K562 (cell line): ENCODE measurements at regions not wholly inside any gene's neighbourhood (a gene's known extent, or its start where the extent isn't known, plus 50 kb on each side); places are given as distances from the start of the nearest gene placed in this dataset.

Experiments used
- ATAC-seq: fragments of 200-7000 bp; cut with Tn5 transposase; 3 replicates; pipeline ENCODE4 v1.9.1; 2020; ENCODE audit warnings: moderate library complexity
- BruUV-seq: library from RNA; stranded (reverse); fragments of 400-500 nt; replicated peaks from 2 replicates; lab custom pipeline; 2021; lab: Mats Ljungman, UMichigan
- CTCF ChIA-PET: fragments of 300-600 bp; formaldehyde crosslinking; extraction: SDS; loops from one replicate; lab custom pipeline; 2021; ENCODE audit warnings: low intra/inter-chr PET ratio; lab: Yijun Ruan, JAX
- POLR2A ChIA-PET: fragments of 300-600, 350-650 bp; sonication (Branson Sonifier 250); formaldehyde crosslinking; extraction: SDS; loops from one replicate; lab custom pipeline; 2021; ENCODE audit warnings: antibody characterized with exemption, inconsistent platforms; lab: Yijun Ruan, JAX
- DNase-seq, 4 experiments: peaks; one replicate each; pipeline versions ENCODE4 v3.0.0 to v3.0.0-alpha.2; 2011 to 2018; ENCODE audit warnings: low spot score in 3 of 4, mixed read lengths in 3 of 4; ENCODE audit errors: extremely low read depth in 1 of 4
- FAIRE-seq: peaks from 2 replicates; lab custom pipeline; 2011; peaks lifted over from hg19 to GRCh38; lab: Jason Lieb, UNC
- H2AFZ ChIP-seq: 2 replicates; pipeline ENCODE4 v1.6.0; 2011; ENCODE audit warnings: low read depth, low read length, control low read depth, inconsistent platforms
- H3K27ac ChIP-seq: fragments of 200-600 bp; 3 replicates; pipeline ENCODE4 v1.8.0; 2011; ENCODE audit warnings: low read depth, mild to moderate bottlenecking, control low read depth, inconsistent platforms, low read length, moderate library complexity, mixed read lengths; ENCODE audit errors: extremely low read depth
- H3K27me3 ChIP-seq, 2 experiments: fragments of 300-600 bp in 1 of 2; 2 replicates in 1 of 2; 3 replicates in 1 of 2; pipeline versions ENCODE4 v1.6.0 to v1.8.0; 2011; ENCODE audit warnings: inconsistent platforms in 2 of 2, low read length in 2 of 2, mild to moderate bottlenecking in 1 of 2, mixed read lengths in 1 of 2, moderate library complexity in 1 of 2; ENCODE audit not compliant: control insufficient read depth in 2 of 2, insufficient read depth in 2 of 2
- H3K36me3 ChIP-seq: fragments of 300-600 bp; 3 replicates; pipeline ENCODE4 v1.8.0; 2011; ENCODE audit warnings: mild to moderate bottlenecking, low read length, inconsistent platforms; ENCODE audit not compliant: control insufficient read depth, insufficient read depth
- H3K4me1 ChIP-seq, 2 experiments: fragments of 200-600 bp in 1 of 2; replicated peaks in 1 of 2; 2 replicates in 1 of 2; 3 replicates in 1 of 2; pipeline versions ENCODE4 v1.5.1 to v1.8.0; 2011; ENCODE audit warnings: inconsistent platforms in 2 of 2, low read length in 2 of 2, mild to moderate bottlenecking in 1 of 2, mixed read lengths in 1 of 2, moderate library complexity in 1 of 2; ENCODE audit not compliant: control insufficient read depth in 2 of 2, insufficient read depth in 2 of 2
- H3K4me2 ChIP-seq: 2 replicates; pipeline ENCODE4 v1.6.1; 2011; ENCODE audit warnings: low read length, control low read depth, inconsistent platforms, mixed read lengths; ENCODE audit not compliant: insufficient read depth
- H3K4me3 ChIP-seq: fragments of 200-600 bp; sonication (generic), shearing (Covaris generic); 2 replicates; pipeline ENCODE4 v1.5.1; 2016; ENCODE audit warnings: control low read depth, inconsistent platforms
- H3K79me2 ChIP-seq: fragments of 200-600 bp; 3 replicates; pipeline ENCODE4 v1.8.0; 2011; ENCODE audit warnings: low read length, inconsistent platforms; ENCODE audit not compliant: control insufficient read depth, insufficient read depth
- H3K9ac ChIP-seq, 2 experiments: 2 replicates each; pipeline versions ENCODE4 v1.6.0 to v1.6.1; 2011; ENCODE audit warnings: low read depth in 2 of 2, low read length in 2 of 2, control low read depth in 1 of 2, inconsistent platforms in 1 of 2, mild to moderate bottlenecking in 1 of 2, mixed read lengths in 1 of 2; ENCODE audit not compliant: insufficient read depth in 1 of 2
- H3K9me1 ChIP-seq: one replicate; pipeline ENCODE4 v1.6.0; 2011; ENCODE audit warnings: inconsistent platforms, mild to moderate bottlenecking, low read length, moderate library complexity; ENCODE audit not compliant: control insufficient read depth, insufficient read depth
- H3K9me3 ChIP-seq: replicated peaks from 2 replicates; pipeline ENCODE4 v1.5.1; 2011; ENCODE audit warnings: low read depth, low read length, inconsistent platforms; ENCODE audit not compliant: control insufficient read depth, insufficient read depth
- H4K20me1 ChIP-seq: replicated peaks from 2 replicates; pipeline ENCODE4 v1.6.1; 2011; ENCODE audit warnings: low read length, inconsistent platforms, mixed read lengths; ENCODE audit not compliant: control insufficient read depth, insufficient read depth
- ATF3 ChIP-seq, 2 experiments: fragments of 450-650 bp in 1 of 2; sonication (generic) in 1 of 2; formaldehyde crosslinking in 1 of 2; IDR thresholded peaks in 1 of 2; conservative IDR thresholded peaks in 1 of 2; 2 replicates each; pipeline versions ENCODE4 v1.6.1 to v1.8.1; 2016 to 2023; ENCODE audit warnings: mild to moderate bottlenecking in 2 of 2, moderate library complexity in 2 of 2, inconsistent platforms in 1 of 2, missing genetic modification reagents in 1 of 2
- COPS2 ChIP-seq: fragments of 450-650 bp; conservative IDR thresholded peaks from 2 replicates; pipeline ENCODE4 v1.6.1; 2016; ENCODE audit warnings: mild to moderate bottlenecking, moderate library complexity
- GTF3C2 ChIP-seq: IDR thresholded peaks from 3 replicates; pipeline ENCODE4 v1.6.1; 2011; ENCODE audit warnings: borderline replicate concordance, mild to moderate bottlenecking, moderate library complexity; ENCODE audit not compliant: insufficient read length; ENCODE audit errors: extremely low read depth
- SMARCA4 ChIP-seq: fragments of 450-650 bp; IDR thresholded peaks from 2 replicates; pipeline ENCODE4 v1.6.1; 2016
- ZBTB2 ChIP-seq: fragments of 450-650 bp; IDR thresholded peaks from 2 replicates; pipeline ENCODE4 v1.6.1; 2016; ENCODE audit warnings: antibody characterized with exemption
- ZNF134 ChIP-seq: fragments of 250-450 bp; sonication (Bioruptor Pico); conservative IDR thresholded peaks from 2 replicates; pipeline ENCODE4 v1.4.0; 2020
- ZNF146 ChIP-seq: IDR thresholded peaks from one replicate; pipeline ENCODE4 v1.6.1; 2018; ENCODE audit warnings: missing compliant biosample characterization; ENCODE audit not compliant: unreplicated experiment
- ZNF282 ChIP-seq: sonication (generic); formaldehyde crosslinking; IDR thresholded peaks from 2 replicates; pipeline ENCODE4 v1.8.1; 2023; ENCODE audit warnings: missing genetic modification reagents
- ZNF589 ChIP-seq: fragments of 200-800 bp; sonication (Bioruptor generic); IDR thresholded peaks from 2 replicates; pipeline ENCODE4 v1.6.1; 2016; ENCODE audit warnings: low read depth, missing genetic modification characterization, missing compliant biosample characterization
- ZNF75A ChIP-seq: fragments of 450-650 bp; formaldehyde crosslinking; IDR thresholded peaks from 2 replicates; pipeline ENCODE4 v1.4.0; 2020; ENCODE audit warnings: mild to moderate bottlenecking
- ZNF764 ChIP-seq: fragments of 250-450 bp; sonication (Bioruptor Pico); IDR thresholded peaks from 2 replicates; pipeline ENCODE4 v1.4.0; 2020; ENCODE audit warnings: low read depth, mild to moderate bottlenecking, moderate library complexity
- ZNF830 ChIP-seq: fragments of 250-450 bp; sonication (Bioruptor Pico); IDR thresholded peaks from 2 replicates; pipeline ENCODE4 v1.5.0; 2021; ENCODE audit warnings: mild to moderate bottlenecking
- WGBS: fragments of 100-300 bp; shearing (Covaris generic); methylation state at CpG from one replicate; pipeline ENCODE4 v1.1.6; 2016; ENCODE audit warnings: low coverage, mixed read lengths; ENCODE audit not compliant: insufficient coverage; ENCODE audit errors: missing lambda C conversion rate; 5-methylcytosine and 5-hydroxymethylcytosine counted together
- in situ Hi-C: fragments of 300-500 bp; cut with MboI; formaldehyde crosslinking; loops from 4 replicates; pipeline ENCODE4 v1.15.0; 2018; ENCODE audit warnings: inconsistent platforms, mixed read lengths
- intact Hi-C: fragments of 100-400 bp; cut with micrococcal nuclease; formaldehyde crosslinking; loops from 2 replicates; pipeline ENCODE4 v1.14.2; 2022

- H3K9me3 ChIP-seq, result no peaks in the 10 kb centered on the region
- H4K20me1 ChIP-seq, result no peaks in the 10 kb centered on the region
- in situ Hi-C loops (no loop called here), intact Hi-C loops (no loop called here)
- H3K27ac ChIP-seq, result no peak overlapping the region
- POLR2A ChIA-PET, result no interaction called here
- no peak overlapping the region for H3K9ac ChIP-seq
- TF ChIP-seq ZNF75A (CRISPR knock-in tag) (no peak), GTF3C2 (no peak)
- H3K4me3 ChIP-seq, result no peak overlapping the region
- H3K27me3 ChIP-seq, result no peaks in the 10 kb centered on the region
- no peaks in the 10 kb centered on the region for H3K4me1 ChIP-seq
- FAIRE-seq (no peak), ATAC-seq (no peak), DNase-seq (no peak)
- no peak overlapping the region for H3K4me2 ChIP-seq
- BruUV-seq, result no TSS peak
- WGBS, result 5% methylated on average over 2 of the region's 2 CpGs
- CTCF ChIA-PET, result no interaction called here
- H3K36me3 ChIP-seq, result no peaks in the 10 kb centered on the region
- no peaks in the 10 kb centered on the region for H3K79me2 ChIP-seq
- H2AFZ ChIP-seq, result no peak overlapping the region
- H3K9me1 ChIP-seq, result no peaks in the 10 kb centered on the region
Measured at GRCh38 chr13:70380809-70381208, 272.6 kb upstream of the KLHL1 start.

GRCh38 chr13:70375718-70376117, 267.5 kb upstream of the KLHL1 start:
- no peak overlapping the region for H3K4me3 ChIP-seq
- no peaks in the 10 kb centered on the region for H3K36me3 ChIP-seq
- FAIRE-seq, result no peak
- intact Hi-C loops (no loop called here), in situ Hi-C loops (no loop called here)
- no peaks in the 10 kb centered on the region for H3K27me3 ChIP-seq
- H3K27ac ChIP-seq, result no peak overlapping the region
- no peak for DNase-seq
- no peaks in the 10 kb centered on the region for H3K9me3 ChIP-seq
- H3K79me2 ChIP-seq, result no peaks in the 10 kb centered on the region
- CTCF ChIA-PET, result no interaction called here
- no TSS peak for BruUV-seq
- H2AFZ ChIP-seq, result no peak overlapping the region
- H3K9ac ChIP-seq, result no peak overlapping the region
- POLR2A ChIA-PET, result no interaction called here
- no peak overlapping the region for H3K4me2 ChIP-seq
- no peaks in the 10 kb centered on the region for H4K20me1 ChIP-seq
- no peaks in the 10 kb centered on the region for H3K9me1 ChIP-seq
- ATAC-seq, result no peak
- 10% methylated on average over 2 of the region's 2 CpGs for WGBS
- no peaks in the 10 kb centered on the region for H3K4me1 ChIP-seq
- TF ChIP-seq COPS2 (no peak), ZNF146 (CRISPR knock-in tag) (no peak), ZNF589 (CRISPR knock-in tag) (no peak), ATF3 (IDR thresholded peaks at IDR 0.05) (no peak), ATF3 (CRISPR knock-in tag; conservative IDR thresholded peaks at IDR 0.05) (no peak), ZNF764 (CRISPR knock-in tag) (no peak), SMARCA4 (no peak), ZNF282 (CRISPR knock-in tag) (no peak), ZBTB2 (no peak), ZNF830 (CRISPR knock-in tag) (no peak), ZNF134 (CRISPR knock-in tag) (no peak)
